Right lobe of liver (tissue), 4 donors: ENCODE measurements at regions not wholly inside any gene's neighbourhood (a gene's known extent, or its start where the extent isn't known, plus 50 kb on each side); places are given as distances from the start of the nearest gene placed in this dataset.

Experiments
- CTCF ChIP-seq, 4 donors: fragments of 200-600 bp in 3 of 4; fragments of 450-650 bp in 1 of 4; IDR thresholded peaks; one replicate each; pipeline versions ENCODE4 v1.5.1 to v1.8.0; 2016 to 2022; ENCODE audit warnings: antibody characterized with exemption in 4 of 4, mild to moderate bottlenecking in 2 of 4
- POLR2A ChIP-seq: fragments of 450-650 bp; IDR thresholded peaks from one replicate; pipeline ENCODE4 v1.6.1; 2017; ENCODE audit warnings: antibody characterized with exemption, mild to moderate bottlenecking
- donor health status: DM: no; HTN: no; CAD: no.
- donor health status: DM: no; HTN: no; CAD: no.
- donor health status: DM: no; HTN: yes; CAD: no.

DNA sequence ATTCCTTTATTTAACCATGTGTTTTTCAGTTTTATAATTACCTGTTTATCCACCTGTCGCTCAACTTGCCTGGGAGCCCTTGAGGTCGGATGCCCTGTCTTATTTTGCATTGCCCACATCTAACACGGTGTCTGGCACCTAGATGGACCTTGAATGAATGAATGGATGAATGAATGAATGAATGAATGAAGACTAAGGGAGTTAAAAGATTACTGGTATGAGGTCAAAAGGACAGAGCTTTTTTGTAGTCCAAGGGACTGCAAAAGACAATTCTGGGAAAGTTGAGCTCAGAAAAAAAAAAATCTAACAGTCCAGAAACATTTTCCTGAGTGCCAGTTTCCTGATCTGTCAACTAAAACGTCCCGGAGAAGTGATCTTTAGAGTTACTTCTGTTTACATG lies 244.6 kb upstream of the MYOCD start:
- TF ChIP-seq CTCF (IDR thresholded peaks at IDR 0.05) (no peak), POLR2A (no peak)
